Osteoblast (primary cell): ENCODE measurements at regions not wholly inside any gene's neighbourhood (a gene's known extent, or its start where the extent isn't known, plus 50 kb on each side); places are given as distances from the start of the nearest gene placed in this dataset.
A peak's percentile ranks its signal among the peaks of the same experiment; 100 is the strongest.

Experiments used
- DNase-seq: peaks from one replicate; pipeline ENCODE4 v3.0.0; 2011; ENCODE audit warnings: low spot score, mixed read lengths; ENCODE audit not compliant: insufficient read length; ENCODE audit errors: missing footprints
- H2AFZ ChIP-seq: 2 replicates; pipeline ENCODE4 v1.6.0; 2011; ENCODE audit warnings: mild to moderate bottlenecking, low read length
- H3K27ac ChIP-seq: 2 replicates; pipeline ENCODE4 v1.5.1; 2011; ENCODE audit warnings: mild to moderate bottlenecking, low read depth, low read length, moderate library complexity
- H3K27me3 ChIP-seq: 2 replicates; pipeline ENCODE4 v1.6.0; 2012; ENCODE audit warnings: mild to moderate bottlenecking, control low read depth, inconsistent platforms, low read length, moderate library complexity; ENCODE audit not compliant: insufficient read depth
- H3K36me3 ChIP-seq: 2 replicates; pipeline ENCODE4 v1.5.1; 2011; ENCODE audit warnings: mild to moderate bottlenecking, low read length, control low read depth, moderate library complexity; ENCODE audit not compliant: insufficient read depth
- H3K4me1 ChIP-seq: 2 replicates; pipeline ENCODE4 v1.5.1; 2011; ENCODE audit warnings: mild to moderate bottlenecking, low read length, control low read depth, moderate library complexity; ENCODE audit not compliant: insufficient read depth
- H3K4me2 ChIP-seq: 2 replicates; pipeline ENCODE4 v1.6.0; 2011; ENCODE audit warnings: mild to moderate bottlenecking, low read length; ENCODE audit not compliant: insufficient read depth
- H3K4me3 ChIP-seq: fragments of 200-600 bp; sonication (generic); 3 replicates; pipeline ENCODE4 v1.5.1; 2012; ENCODE audit warnings: mild to moderate bottlenecking, low read length, inconsistent platforms; ENCODE audit not compliant: insufficient read depth
- H3K79me2 ChIP-seq: 2 replicates; pipeline ENCODE4 v1.6.0; 2012; ENCODE audit warnings: mild to moderate bottlenecking, low read length, control low read depth, inconsistent platforms; ENCODE audit not compliant: insufficient read depth
- H3K9me3 ChIP-seq: 2 replicates; pipeline ENCODE4 v1.5.1; 2011; ENCODE audit warnings: low read depth, low read length, control low read depth
- H4K20me1 ChIP-seq: 2 replicates; pipeline ENCODE4 v1.6.0; 2012; ENCODE audit warnings: mild to moderate bottlenecking, low read length, control low read depth; ENCODE audit not compliant: insufficient read depth
- TF ChIP-seq, protein P1 (sequence below): IDR thresholded peaks from 2 replicates; pipeline ENCODE4 v1.5.1; 2011; ENCODE audit warnings: mild to moderate bottlenecking, low read depth, low read length, moderate library complexity; ENCODE audit errors: extremely low read depth

DNA sequence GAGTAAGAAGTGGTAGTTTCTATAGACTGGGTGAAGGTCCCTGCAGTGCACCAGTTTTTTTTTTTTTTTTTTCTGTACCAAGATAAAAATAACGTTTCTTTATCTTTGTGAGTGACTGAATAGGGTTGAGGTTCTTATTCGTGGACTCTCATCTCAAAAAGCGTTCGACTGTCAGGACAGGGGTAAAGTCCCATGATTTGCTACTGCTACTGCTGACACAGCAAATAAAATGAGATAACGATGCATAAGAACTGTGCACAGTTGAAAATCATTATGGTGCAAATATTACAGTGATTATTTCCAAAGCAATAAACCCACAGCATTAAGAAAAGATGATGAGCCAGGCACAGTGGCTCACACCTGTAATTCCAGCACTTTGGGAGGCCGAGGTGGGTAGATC lies 482.0 kb upstream of the CHST9 start:
- Histone ChIP-seq H3K4me3 (no peak overlapping the region), H2AFZ (no peak overlapping the region), H3K9me3 (no peaks in the 10 kb centered on the region), H3K27me3 (no peaks in the 10 kb centered on the region), H3K79me2 (no peaks in the 10 kb centered on the region), H3K36me3 (no peaks in the 10 kb centered on the region), H4K20me1 (no peaks in the 10 kb centered on the region), H3K4me2 (no peak overlapping the region), H3K4me1 (peaks cover 29% of the 10 kb centered on the region), H3K27ac (no peak overlapping the region)
- DNase-seq: no peak
- TF ChIP-seq, protein P1, sequence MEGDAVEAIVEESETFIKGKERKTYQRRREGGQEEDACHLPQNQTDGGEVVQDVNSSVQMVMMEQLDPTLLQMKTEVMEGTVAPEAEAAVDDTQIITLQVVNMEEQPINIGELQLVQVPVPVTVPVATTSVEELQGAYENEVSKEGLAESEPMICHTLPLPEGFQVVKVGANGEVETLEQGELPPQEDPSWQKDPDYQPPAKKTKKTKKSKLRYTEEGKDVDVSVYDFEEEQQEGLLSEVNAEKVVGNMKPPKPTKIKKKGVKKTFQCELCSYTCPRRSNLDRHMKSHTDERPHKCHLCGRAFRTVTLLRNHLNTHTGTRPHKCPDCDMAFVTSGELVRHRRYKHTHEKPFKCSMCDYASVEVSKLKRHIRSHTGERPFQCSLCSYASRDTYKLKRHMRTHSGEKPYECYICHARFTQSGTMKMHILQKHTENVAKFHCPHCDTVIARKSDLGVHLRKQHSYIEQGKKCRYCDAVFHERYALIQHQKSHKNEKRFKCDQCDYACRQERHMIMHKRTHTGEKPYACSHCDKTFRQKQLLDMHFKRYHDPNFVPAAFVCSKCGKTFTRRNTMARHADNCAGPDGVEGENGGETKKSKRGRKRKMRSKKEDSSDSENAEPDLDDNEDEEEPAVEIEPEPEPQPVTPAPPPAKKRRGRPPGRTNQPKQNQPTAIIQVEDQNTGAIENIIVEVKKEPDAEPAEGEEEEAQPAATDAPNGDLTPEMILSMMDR: no peak

DNA sequence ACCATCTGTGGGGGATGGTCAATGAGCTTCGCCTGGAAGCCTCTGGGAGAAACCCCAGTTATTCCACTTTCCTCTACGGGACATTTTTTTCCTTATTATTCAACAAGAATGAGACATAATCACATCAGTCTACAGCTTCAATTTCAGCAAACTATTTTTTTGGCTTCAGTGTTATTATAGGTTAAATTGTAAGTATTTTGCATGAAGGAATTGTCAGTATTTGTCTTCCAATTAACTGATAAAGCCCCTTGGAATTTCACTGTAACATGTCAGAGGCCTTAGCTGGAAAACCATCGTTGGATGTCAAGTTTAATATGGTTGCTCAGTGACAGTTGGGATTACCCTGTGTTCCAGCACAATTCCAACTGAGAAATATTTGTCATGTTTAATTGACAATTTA lies 480.9 kb upstream of the CHST9 start:
- TF ChIP-seq, protein P1: no peak

DNA sequence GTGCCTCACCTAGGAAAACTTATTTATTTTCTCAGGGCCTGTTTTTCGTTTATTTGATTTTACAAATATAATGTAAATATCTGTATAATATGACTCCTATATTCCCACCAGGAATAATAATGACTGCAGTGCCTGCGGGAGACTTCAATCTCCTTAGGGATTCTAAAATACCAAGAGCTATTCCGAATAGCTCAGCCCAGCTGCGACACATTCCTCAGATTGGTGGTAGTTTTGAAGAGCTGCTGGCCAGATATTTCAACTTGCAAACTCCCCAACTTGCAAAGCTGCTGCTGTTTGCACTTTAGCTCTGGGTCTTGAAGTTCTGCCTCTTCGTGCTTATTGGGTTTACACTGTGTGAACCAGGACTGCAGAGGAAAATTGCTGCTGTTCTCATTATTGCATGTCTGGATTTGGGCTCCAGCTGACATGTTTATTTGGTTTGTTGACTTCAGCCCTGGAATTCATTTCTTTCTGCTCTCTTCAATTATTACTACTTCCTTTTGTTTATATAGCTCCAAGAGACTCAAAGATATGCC lies 480.2 kb upstream of the CHST9 start:
- Histone ChIP-seq H3K27ac (no peak overlapping the region), H4K20me1 (no peaks in the 10 kb centered on the region), H2AFZ (no peak overlapping the region), H3K9me3 (no peaks in the 10 kb centered on the region), H3K36me3 (no peaks in the 10 kb centered on the region), H3K4me3 (no peak overlapping the region), H3K4me2 (peak overlapping the region; percentile 39), H3K79me2 (no peaks in the 10 kb centered on the region), H3K27me3 (no peaks in the 10 kb centered on the region), H3K4me1 (peaks cover 29% of the 10 kb centered on the region)
- DNase-seq: no peak
- TF ChIP-seq, protein P1: no peak

More for the DNA sequence above, 480.9 kb upstream of the CHST9 start:
- DNase-seq: no peak
- H3K79me2 ChIP-seq: no peaks in the 10 kb centered on the region
- H3K4me1 ChIP-seq: peaks cover 29% of the 10 kb centered on the region
- H3K4me3 ChIP-seq: no peak overlapping the region
- no peaks in the 10 kb centered on the region for H4K20me1 ChIP-seq
- no peaks in the 10 kb centered on the region for H3K36me3 ChIP-seq
- peak overlapping the region; percentile 39 for H3K4me2 ChIP-seq
- H2AFZ ChIP-seq: no peak overlapping the region
- no peaks in the 10 kb centered on the region for H3K9me3 ChIP-seq
- H3K27me3 ChIP-seq: no peaks in the 10 kb centered on the region
- H3K27ac ChIP-seq: peak overlapping the region; percentile 23

DNA sequence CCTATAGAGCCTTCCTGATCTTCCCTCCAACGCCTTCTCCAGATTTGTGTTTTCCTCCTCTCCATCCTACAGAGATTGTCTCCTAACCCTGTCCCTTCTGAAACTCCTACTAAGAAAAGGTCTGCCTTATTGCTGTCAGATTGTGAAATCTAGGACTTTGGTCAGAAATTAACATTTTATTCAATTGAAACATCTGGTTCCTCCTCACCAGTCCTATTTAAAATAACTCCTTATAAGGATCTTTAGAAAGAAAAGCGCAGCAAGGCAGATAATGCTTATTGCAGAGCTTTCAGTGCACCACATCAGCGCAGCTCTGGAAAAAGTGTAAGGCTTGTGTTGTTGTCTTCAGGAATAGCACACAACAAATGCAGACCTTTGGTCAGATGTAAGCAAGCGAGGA lies 477.8 kb upstream of the CHST9 start:
- no peak overlapping the region for H3K4me2 ChIP-seq
- DNase-seq: no peak
- H2AFZ ChIP-seq: no peak overlapping the region

More for the DNA sequence above, 477.8 kb upstream of the CHST9 start:
- Histone ChIP-seq H3K79me2 (no peaks in the 10 kb centered on the region), H4K20me1 (no peaks in the 10 kb centered on the region), H3K27ac (no peak overlapping the region), H3K4me3 (no peak overlapping the region), H3K36me3 (no peaks in the 10 kb centered on the region), H3K27me3 (no peaks in the 10 kb centered on the region), H3K4me1 (peaks cover 27% of the 10 kb centered on the region), H3K9me3 (no peaks in the 10 kb centered on the region)
- TF ChIP-seq, protein P1: no peak
